Esophagus squamous epithelium (tissue), 5 donors: ENCODE measurements at regions not wholly inside any gene's neighbourhood (a gene's known extent, or its start where the extent isn't known, plus 50 kb on each side); places are given as distances from the start of the nearest gene placed in this dataset.

Experiments
- DNase-seq: peaks from one replicate; lab custom pipeline; 2025; lab: John Stamatoyannopoulos, UW
- H3K27ac ChIP-seq, 4 donors: fragments of 200-600 bp; sonication (generic); one replicate each; pipeline ENCODE4 v1.5.1; 2016 to 2019; ENCODE audit warnings: mild to moderate bottlenecking in 1 of 4
- H3K27me3 ChIP-seq, 4 donors: fragments of 200-600 bp; sonication (generic); 1 replicate in 3 of 4; 2 replicates in 1 of 4; pipeline versions ENCODE4 v1.5.1 to v1.6.0; 2017 to 2021; ENCODE audit warnings: antibody characterized with exemption in 1 of 4
- H3K36me3 ChIP-seq, 3 donors: fragments of 200-600 bp; sonication (generic); one replicate each; pipeline ENCODE4 v1.5.1; 2016 to 2019
- H3K4me1 ChIP-seq, 3 donors: fragments of 200-600 bp; sonication (generic); one replicate each; pipeline ENCODE4 v1.5.1; 2017 to 2019
- H3K4me3 ChIP-seq, 4 donors: fragments of 200-600 bp; sonication (generic); 1 replicate in 3 of 4; 2 replicates in 1 of 4; pipeline ENCODE4 v1.5.1; 2016 to 2019; ENCODE audit warnings: mild to moderate bottlenecking in 2 of 4, moderate library complexity in 1 of 4
- H3K9me3 ChIP-seq, 3 donors: fragments of 200-600 bp; sonication (generic); one replicate each; pipeline ENCODE4 v1.5.1; 2016 to 2019
- CTCF ChIP-seq, 6 experiments: fragments of 450-650 bp in 4 of 6; fragments of 200-600 bp in 2 of 6; sonication (generic) in 2 of 6; IDR thresholded peaks; one replicate each; pipeline ENCODE4 v1.5.1; 2016 to 2019; ENCODE audit warnings: antibody characterized with exemption in 6 of 6, mild to moderate bottlenecking in 4 of 6, moderate library complexity in 4 of 6
- POLR2A ChIP-seq, 4 donors: fragments of 450-650 bp; IDR thresholded peaks; one replicate each; pipeline ENCODE4 v1.6.1; 2017; ENCODE audit warnings: antibody characterized with exemption in 4 of 4, mild to moderate bottlenecking in 4 of 4, moderate library complexity in 3 of 4
- WGBS, 2 donors: methylation state at CpG; one replicate each; pipeline ENCODE4 v1.1.5; 2018; 5-methylcytosine and 5-hydroxymethylcytosine counted together
- intact Hi-C: fragments of 100-400 bp; cut with DNase I; formaldehyde crosslinking; loops from one replicate; pipeline ENCODE4 v1.15.0; 2022
- donor health status: DM: yes; HTN: yes; CAD: no.

- DNase-seq: no peak
- no peaks in the 10 kb centered on the region for H3K36me3 ChIP-seq
- TF ChIP-seq POLR2A (IDR thresholded peaks at IDR 0.05): no peak
- TF ChIP-seq CTCF (IDR thresholded peaks at IDR 0.05): no peak
- no peaks in the 10 kb centered on the region for H3K4me1 ChIP-seq
- no peaks in the 10 kb centered on the region for H3K27me3 ChIP-seq
- no peaks in the 10 kb centered on the region for H3K9me3 ChIP-seq
- peak overlapping the region in 1 of 4 donors; percentile 7 for H3K27ac ChIP-seq
- intact Hi-C loops: no loop called here
- no peak overlapping the region for H3K4me3 ChIP-seq
- 78 to 83% methylated on average over 4 of the region's 4 CpGs for WGBS, 2 donors
Observed at GRCh38 chr1:101299141-101299540, 62.3 kb downstream of the S1PR1 start.

GRCh38 chr1:101299710-101300109, 62.9 kb downstream of the S1PR1 start:
- Histone ChIP-seq H3K36me3 (no peaks in the 10 kb centered on the region), H3K27ac (no peak overlapping the region), H3K27me3 (no peaks in the 10 kb centered on the region), H3K9me3 (no peaks in the 10 kb centered on the region), H3K4me1 (no peaks in the 10 kb centered on the region), H3K4me3 (no peak overlapping the region)
- intact Hi-C loops: loop anchor here (10.0 kb wide), 1 partner anchor 55 kb away; no protein-coding TSS in a partner anchor
- TF ChIP-seq POLR2A (IDR thresholded peaks at IDR 0.05) (no peak), CTCF (IDR thresholded peaks at IDR 0.05) (no peak)
- DNase-seq: no peak
- 68 to 82% methylated on average over 2 to 3 of the region's 3 CpGs for WGBS, 2 donors

- Histone ChIP-seq H3K9me3 (no peaks in the 10 kb centered on the region), H3K36me3 (no peaks in the 10 kb centered on the region), H3K4me1 (no peaks in the 10 kb centered on the region), H3K27ac (no peak overlapping the region), H3K4me3 (no peak overlapping the region), H3K27me3 (no peaks in the 10 kb centered on the region)
- no peak for TF ChIP-seq CTCF (IDR thresholded peaks at IDR 0.05)
- no peak for TF ChIP-seq POLR2A (IDR thresholded peaks at IDR 0.05)
- intact Hi-C loops: loop anchor here (10.0 kb wide), 1 partner anchor 54 kb away; no protein-coding TSS in a partner anchor
- no peak for DNase-seq
- 59 to 62% methylated on average over 7 of the region's 7 CpGs for WGBS, 2 donors
Observed at GRCh38 chr1:101300916-101301315, 64.1 kb downstream of the S1PR1 start.

- no peaks in the 10 kb centered on the region for H3K27me3 ChIP-seq
- H3K4me3 ChIP-seq: no peak overlapping the region
- no peaks in the 10 kb centered on the region for H3K4me1 ChIP-seq
- H3K36me3 ChIP-seq: no peaks in the 10 kb centered on the region
- no peaks in the 10 kb centered on the region for H3K9me3 ChIP-seq
- DNase-seq: no peak
- intact Hi-C loops: loop anchor here (10.0 kb wide), 1 partner anchor 53 kb away; no protein-coding TSS in a partner anchor
- peak overlapping the region in 1 of 4 donors; percentile 1 for H3K27ac ChIP-seq
- no peak for TF ChIP-seq POLR2A (IDR thresholded peaks at IDR 0.05)
- TF ChIP-seq CTCF (IDR thresholded peaks at IDR 0.05): no peak
- 63 to 67% methylated on average over 3 to 5 of the region's 6 CpGs for WGBS, 2 donors
Observed at GRCh38 chr1:101301446-101302057, 64.7 kb downstream of the S1PR1 start.

GRCh38 chr1:101302831-101303511, 66.2 kb downstream of the S1PR1 start:
- H3K9me3 ChIP-seq: no peaks in the 10 kb centered on the region
- no peaks in the 10 kb centered on the region for H3K27me3 ChIP-seq
- no peak for DNase-seq
- no peaks in the 10 kb centered on the region for H3K4me1 ChIP-seq
- H3K4me3 ChIP-seq: no peak overlapping the region
- no peaks in the 10 kb centered on the region for H3K36me3 ChIP-seq
- H3K27ac ChIP-seq: peak overlapping the region in 1 of 4 donors; percentile 44
- intact Hi-C loops: loop anchor here (10.0 kb wide), 1 partner anchor 52 kb away; no protein-coding TSS in a partner anchor
- TF ChIP-seq POLR2A (IDR thresholded peaks at IDR 0.05): no peak
- no peak for TF ChIP-seq CTCF (IDR thresholded peaks at IDR 0.05)
- 50% methylated on average over 3 of the region's 3 CpGs for WGBS, 2 donors
